Calu3 (cell line): ENCODE measurements at regions not wholly inside any gene's neighbourhood (a gene's known extent, or its start where the extent isn't known, plus 50 kb on each side); places are given as distances from the start of the nearest gene placed in this dataset.
"Not testable (repeated sequence)": the region's sequence is repeated elsewhere in the genome, so short reads cannot be mapped to it uniquely, and the experiment has no call there.

Experiments used
- BruUV-seq: library from RNA; stranded (reverse); fragments of 400-500 nt; replicated peaks from 2 replicates; lab custom pipeline; 2021; lab: Mats Ljungman, UMichigan
- CTCF ChIA-PET: fragments of 300-600 bp; sonication (Branson Sonifier 250); formaldehyde crosslinking; loops from one replicate; lab custom pipeline; 2022; ENCODE audit warnings: antibody characterized with exemption; lab: Charles Lee
- DNase-seq: peaks from one replicate; pipeline ENCODE4 v3.0.0; 2022
- H3K27ac Mint-ChIP-seq: one replicate; pipeline ENCODE4 v1.8.0; 2022; ENCODE audit warnings: mixed read lengths; ENCODE audit not compliant: unreplicated experiment
- H3K27me3 Mint-ChIP-seq: one replicate; pipeline ENCODE4 v1.8.0; 2022; ENCODE audit warnings: mixed read lengths; ENCODE audit not compliant: unreplicated experiment
- H3K36me3 Mint-ChIP-seq: one replicate; pipeline ENCODE4 v1.8.0; 2022; ENCODE audit warnings: mild to moderate bottlenecking, moderate library complexity, mixed read lengths; ENCODE audit not compliant: insufficient read depth, unreplicated experiment
- H3K4me1 Mint-ChIP-seq: one replicate; pipeline ENCODE4 v1.8.0; 2022; ENCODE audit warnings: mild to moderate bottlenecking, low read depth, mixed read lengths; ENCODE audit not compliant: unreplicated experiment
- H3K4me3 Mint-ChIP-seq: one replicate; pipeline ENCODE4 v1.8.0; 2022; ENCODE audit warnings: mild to moderate bottlenecking, low read depth, moderate library complexity, mixed read lengths; ENCODE audit not compliant: unreplicated experiment
- H3K9me3 Mint-ChIP-seq: one replicate; pipeline ENCODE4 v1.8.0; 2022; ENCODE audit warnings: low read depth, mixed read lengths; ENCODE audit not compliant: unreplicated experiment
- intact Hi-C: fragments of 100-400 bp; cut with micrococcal nuclease; formaldehyde crosslinking; loops from one replicate; pipeline ENCODE4 v1.10.0; 2022; ENCODE audit not compliant: unreplicated experiment
- TF ChIP-seq, protein P1 (sequence below): fragments of 200-600 bp; IDR thresholded peaks from one replicate; pipeline ENCODE4 v1.8.0; 2022; ENCODE audit warnings: antibody characterized with exemption; ENCODE audit not compliant: unreplicated experiment

DNA sequence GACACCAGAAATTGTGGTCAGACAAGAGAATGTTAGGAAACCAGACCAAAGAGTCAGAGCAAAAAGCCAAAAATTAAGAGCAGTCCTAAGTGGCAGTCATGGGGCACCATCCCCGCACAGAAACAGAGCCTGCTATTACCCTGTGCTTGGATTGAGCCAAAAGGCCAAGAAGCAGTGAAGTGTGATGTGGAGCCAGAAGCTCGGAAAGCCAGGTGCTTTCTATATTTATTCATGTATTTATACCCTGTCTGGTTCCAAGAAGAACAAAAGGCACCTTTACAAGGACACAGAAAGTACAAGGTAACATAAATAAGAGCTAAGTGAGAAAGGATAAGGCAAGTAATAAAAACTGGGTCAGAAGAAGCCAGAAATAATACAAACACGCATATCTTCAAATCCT, 336.2 kb upstream of the CNR1 start:
- no peaks in the 10 kb centered on the region for H3K36me3 Mint-ChIP-seq
- no peak overlapping the region for H3K4me3 Mint-ChIP-seq
- CTCF ChIA-PET: no interaction called here
- no peak overlapping the region for H3K27ac Mint-ChIP-seq
- H3K27me3 Mint-ChIP-seq: peaks cover 14% of the 10 kb centered on the region
- DNase-seq: no peak
- intact Hi-C loops: no loop called here
- BruUV-seq: no TSS peak
- TF ChIP-seq, protein P1, sequence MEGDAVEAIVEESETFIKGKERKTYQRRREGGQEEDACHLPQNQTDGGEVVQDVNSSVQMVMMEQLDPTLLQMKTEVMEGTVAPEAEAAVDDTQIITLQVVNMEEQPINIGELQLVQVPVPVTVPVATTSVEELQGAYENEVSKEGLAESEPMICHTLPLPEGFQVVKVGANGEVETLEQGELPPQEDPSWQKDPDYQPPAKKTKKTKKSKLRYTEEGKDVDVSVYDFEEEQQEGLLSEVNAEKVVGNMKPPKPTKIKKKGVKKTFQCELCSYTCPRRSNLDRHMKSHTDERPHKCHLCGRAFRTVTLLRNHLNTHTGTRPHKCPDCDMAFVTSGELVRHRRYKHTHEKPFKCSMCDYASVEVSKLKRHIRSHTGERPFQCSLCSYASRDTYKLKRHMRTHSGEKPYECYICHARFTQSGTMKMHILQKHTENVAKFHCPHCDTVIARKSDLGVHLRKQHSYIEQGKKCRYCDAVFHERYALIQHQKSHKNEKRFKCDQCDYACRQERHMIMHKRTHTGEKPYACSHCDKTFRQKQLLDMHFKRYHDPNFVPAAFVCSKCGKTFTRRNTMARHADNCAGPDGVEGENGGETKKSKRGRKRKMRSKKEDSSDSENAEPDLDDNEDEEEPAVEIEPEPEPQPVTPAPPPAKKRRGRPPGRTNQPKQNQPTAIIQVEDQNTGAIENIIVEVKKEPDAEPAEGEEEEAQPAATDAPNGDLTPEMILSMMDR: no peak
- no peaks in the 10 kb centered on the region for H3K4me1 Mint-ChIP-seq
- no peaks in the 10 kb centered on the region for H3K9me3 Mint-ChIP-seq

GRCh38 chr6:88499845-88500699, 333.9 kb upstream of the CNR1 start:
- H3K27me3 Mint-ChIP-seq: peaks cover 14% of the 10 kb centered on the region
- intact Hi-C loops: no loop called here
- CTCF ChIA-PET: no interaction called here
- no peak overlapping the region for H3K4me3 Mint-ChIP-seq
- no peaks in the 10 kb centered on the region for H3K4me1 Mint-ChIP-seq
- no peaks in the 10 kb centered on the region for H3K9me3 Mint-ChIP-seq
- DNase-seq: no peak
- TF ChIP-seq, protein P1: no peak
- no peak overlapping the region for H3K27ac Mint-ChIP-seq
- no peaks in the 10 kb centered on the region for H3K36me3 Mint-ChIP-seq
- BruUV-seq: no TSS peak

GRCh38 chr6:88499436-88499835, 333.3 kb upstream of the CNR1 start:
- DNase-seq: no peak
- H3K36me3 Mint-ChIP-seq: no peaks in the 10 kb centered on the region
- no peak overlapping the region for H3K4me3 Mint-ChIP-seq
- BruUV-seq: no TSS peak
- no peaks in the 10 kb centered on the region for H3K9me3 Mint-ChIP-seq
- no peak overlapping the region for H3K27ac Mint-ChIP-seq
- intact Hi-C loops: no loop called here
- TF ChIP-seq, protein P1: no peak
- CTCF ChIA-PET: no interaction called here
- H3K4me1 Mint-ChIP-seq: no peaks in the 10 kb centered on the region
- peaks cover 14% of the 10 kb centered on the region for H3K27me3 Mint-ChIP-seq

- H3K36me3 Mint-ChIP-seq, H3K27me3 Mint-ChIP-seq, H3K27ac Mint-ChIP-seq, BruUV-seq, H3K9me3 Mint-ChIP-seq, H3K4me1 Mint-ChIP-seq, H3K4me3 Mint-ChIP-seq, DNase-seq, intact Hi-C loops, CTCF ChIA-PET: not testable (repeated sequence)
Observed at GRCh38 chr6:88497403-88497802, 331.3 kb upstream of the CNR1 start.
